ENCODE measurements at regions not wholly inside any gene's neighbourhood (a gene's known extent, or its start where the extent isn't known, plus 50 kb on each side); places are given as distances from the start of the nearest gene placed in this dataset.
A peak's percentile ranks its signal among the peaks of the same experiment; 100 is the strongest.

- Histone ChIP-seq H3K27ac (no peak overlapping the region), H3K27me3 (ENCODE audit: insufficient read depth, low read depth) (no peaks in the 10 kb centered on the region), H3K9ac (no peak overlapping the region), H4K20me1 (ENCODE audit: insufficient read depth) (no peaks in the 10 kb centered on the region), H3K4me3 (IDR thresholded peaks at IDR 0.05; ENCODE audit: insufficient read depth, low read depth, low read length) (no peak overlapping the region), H3K4me2 (no peak overlapping the region), H2AFZ (ENCODE audit: low read depth) (no peak overlapping the region), H3K4me1 (ENCODE audit: low read depth, poor library complexity, severe bottlenecking) (no peaks in the 10 kb centered on the region), H3K79me2 (ENCODE audit: insufficient read depth, low read depth) (no peaks in the 10 kb centered on the region), H3K36me3 (ENCODE audit: insufficient read depth) (no peaks in the 10 kb centered on the region)
- no peak for TF ChIP-seq CTCF (conservative IDR thresholded peaks at IDR 0.05; ENCODE audit: low read depth, low read length)
These were observed 926.4 kb downstream of the IPMK start for GRCh38 chr10:57341294-57341693.

DNA sequence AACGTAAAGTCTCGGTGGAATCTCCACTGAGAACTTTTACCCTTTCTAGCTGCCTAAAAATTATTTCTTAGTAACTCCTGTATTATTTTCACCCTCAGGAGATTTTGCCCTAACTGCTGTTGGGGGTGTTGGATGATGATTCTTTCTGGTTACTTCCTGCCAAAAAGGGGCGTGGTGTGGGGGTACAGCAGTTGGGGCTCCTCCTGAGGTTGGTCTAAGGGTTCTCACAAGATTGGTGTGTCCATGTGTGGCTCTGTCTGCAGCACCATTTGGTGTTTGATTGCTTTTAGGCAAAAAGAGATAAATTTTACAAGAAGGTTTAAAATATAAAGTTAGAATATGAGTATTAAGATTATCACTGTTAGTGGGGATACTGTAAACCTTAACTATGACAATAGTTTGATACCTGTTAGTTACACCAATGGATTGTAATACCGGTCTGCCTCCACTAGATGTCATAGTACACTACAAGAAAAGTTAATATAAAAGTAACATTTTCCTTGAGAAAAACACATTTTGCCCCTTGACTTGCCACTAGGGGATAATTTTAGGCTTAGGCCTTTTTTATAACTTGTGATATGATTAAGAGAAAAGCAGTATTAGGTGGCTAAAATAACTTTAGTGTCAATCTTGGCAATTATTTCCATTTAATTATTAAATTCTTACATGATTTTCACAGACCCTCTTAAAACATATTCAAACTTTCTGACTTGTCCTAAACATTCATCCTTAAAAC lies 928.7 kb downstream of the IPMK start:
- no peaks in the 10 kb centered on the region for H3K79me2 ChIP-seq (ENCODE audit: insufficient read depth, low read depth)
- no peak overlapping the region for H2AFZ ChIP-seq (ENCODE audit: low read depth)
- no peak overlapping the region for H3K27ac ChIP-seq
- no peak overlapping the region for H3K4me2 ChIP-seq
- no peak overlapping the region for H3K9ac ChIP-seq
- no peaks in the 10 kb centered on the region for H4K20me1 ChIP-seq (ENCODE audit: insufficient read depth)
- peak; percentile 79 for TF ChIP-seq CTCF (conservative IDR thresholded peaks at IDR 0.05; ENCODE audit: low read depth, low read length)
- H3K36me3 ChIP-seq (ENCODE audit: insufficient read depth), result no peaks in the 10 kb centered on the region
- no peaks in the 10 kb centered on the region for H3K4me1 ChIP-seq (ENCODE audit: low read depth, poor library complexity, severe bottlenecking)
- H3K27me3 ChIP-seq (ENCODE audit: insufficient read depth, low read depth), result no peaks in the 10 kb centered on the region
- no peak overlapping the region for H3K4me3 ChIP-seq (IDR thresholded peaks at IDR 0.05; ENCODE audit: insufficient read depth, low read depth, low read length)

GRCh38 chr10:57336865-57337264 lies 930.8 kb downstream of the IPMK start:
- Histone ChIP-seq H3K36me3 (ENCODE audit: insufficient read depth) (no peaks in the 10 kb centered on the region), H3K9ac (no peak overlapping the region), H3K4me1 (ENCODE audit: low read depth, poor library complexity, severe bottlenecking) (no peaks in the 10 kb centered on the region), H4K20me1 (ENCODE audit: insufficient read depth) (no peaks in the 10 kb centered on the region), H3K4me2 (no peak overlapping the region), H3K79me2 (ENCODE audit: insufficient read depth, low read depth) (no peaks in the 10 kb centered on the region), H3K27ac (no peak overlapping the region), H3K4me3 (IDR thresholded peaks at IDR 0.05; ENCODE audit: insufficient read depth, low read depth, low read length) (no peak overlapping the region), H3K27me3 (ENCODE audit: insufficient read depth, low read depth) (no peaks in the 10 kb centered on the region), H2AFZ (ENCODE audit: low read depth) (no peak overlapping the region)
- no peak for TF ChIP-seq CTCF (conservative IDR thresholded peaks at IDR 0.05; ENCODE audit: low read depth, low read length)

GRCh38 chr10:57336341-57336740 lies 931.4 kb downstream of the IPMK start:
- no peaks in the 10 kb centered on the region for H3K36me3 ChIP-seq (ENCODE audit: insufficient read depth)
- no peak overlapping the region for H2AFZ ChIP-seq (ENCODE audit: low read depth)
- no peak overlapping the region for H3K4me2 ChIP-seq
- H3K9ac ChIP-seq, result no peak overlapping the region
- H3K27ac ChIP-seq, result no peak overlapping the region
- no peaks in the 10 kb centered on the region for H3K79me2 ChIP-seq (ENCODE audit: insufficient read depth, low read depth)
- no peaks in the 10 kb centered on the region for H4K20me1 ChIP-seq (ENCODE audit: insufficient read depth)
- H3K4me1 ChIP-seq (ENCODE audit: low read depth, poor library complexity, severe bottlenecking), result no peaks in the 10 kb centered on the region
- no peak overlapping the region for H3K4me3 ChIP-seq (IDR thresholded peaks at IDR 0.05; ENCODE audit: insufficient read depth, low read depth, low read length)
- H3K27me3 ChIP-seq (ENCODE audit: insufficient read depth, low read depth), result no peaks in the 10 kb centered on the region
- TF ChIP-seq CTCF (conservative IDR thresholded peaks at IDR 0.05; ENCODE audit: low read depth, low read length), result no peak

Data from KMS-11 (cell line).